ENCODE measurements at regions not wholly inside any gene's neighbourhood (a gene's known extent, or its start where the extent isn't known, plus 50 kb on each side); places are given as distances from the start of the nearest gene placed in this dataset.

- Histone ChIP-seq H3K79me2 (replicated peaks; ENCODE audit: insufficient read depth) (no peaks in the 10 kb centered on the region), H3K4me1 (ENCODE audit: insufficient read depth) (peaks cover 10% of the 10 kb centered on the region; the same call in 1 of the 2 replicates), H3K4me3 (no peak overlapping the region), H3K9me2 (ENCODE audit: insufficient read depth) (peaks cover 11% of the 10 kb centered on the region; the same call in 1 of the 2 replicates), H2AFZ (no peak overlapping the region), H3K27me3 (ENCODE audit: insufficient read depth) (no peaks in the 10 kb centered on the region), H4K20me1 (replicated peaks; ENCODE audit: insufficient read depth) (no peaks in the 10 kb centered on the region; the same call in 1 of the 2 replicates), H3K4me2 (no peak overlapping the region), H3F3A (replicated peaks; ENCODE audit: low read depth) (no peaks in the 10 kb centered on the region), H3K27ac (ENCODE audit: low read depth) (no peak overlapping the region), H3K36me3 (ENCODE audit: insufficient read depth) (no peaks in the 10 kb centered on the region)
- no peak overlapping the region for H3K27ac Mint-ChIP-seq
- H3K36me3 Mint-ChIP-seq (ENCODE audit: low read depth): no peaks in the 10 kb centered on the region
- no peak for TF ChIP-seq ZNF462 (CRISPR knock-in tag; IDR thresholded peaks at IDR 0.05)
- no peak for DNase-seq (ENCODE audit: low spot score)
- H3K27me3 Mint-ChIP-seq (ENCODE audit: insufficient read depth, low read depth, poor library complexity): no peaks in the 10 kb centered on the region
- ATAC-seq: no peak
- H3K9me3 Mint-ChIP-seq: no peaks in the 10 kb centered on the region
- H3K4me3 Mint-ChIP-seq: no peak overlapping the region
- peaks cover 4% of the 10 kb centered on the region for H3K4me1 Mint-ChIP-seq
Observed at GRCh38 chr14:51442513-51443175, 202.6 kb downstream of the TMX1 start.

- H3K4me2 ChIP-seq: no peak overlapping the region
- no peak for ATAC-seq
- TF ChIP-seq NANOG (IDR thresholded peaks at IDR 0.05; ENCODE audit: borderline replicate concordance) (no peak), ETS1 (IDR thresholded peaks at IDR 0.05) (no peak), POLR2AphosphoS5 (IDR thresholded peaks at IDR 0.05; ENCODE audit: low read depth) (no peak), ZNF114 (CRISPR knock-in tag; IDR thresholded peaks at IDR 0.05) (no peak), ZNF331 (CRISPR knock-in tag; IDR thresholded peaks at IDR 0.05; ENCODE audit: low read depth) (no peak), EZH2 (IDR thresholded peaks at IDR 0.05; ENCODE audit: low read depth, unreplicated experiment) (no peak), CREB1 (CRISPR knock-in tag; IDR thresholded peaks at IDR 0.05; ENCODE audit: low read depth) (no peak), CTCF (conservative IDR thresholded peaks at IDR 0.05; ENCODE audit: low read depth in 2 of 2) (no peak)
Observed at GRCh38 chr14:51443195-51444018, 203.4 kb downstream of the TMX1 start.

More at GRCh38 chr14:51443195-51444018, 203.4 kb downstream of the TMX1 start:
- peaks cover 11% of the 10 kb centered on the region; the same call in 1 of the 2 replicates for H3K9me2 ChIP-seq (ENCODE audit: insufficient read depth)
- H3K4me1 Mint-ChIP-seq: peaks cover 4% of the 10 kb centered on the region
- no peaks in the 10 kb centered on the region for H3K79me2 ChIP-seq (replicated peaks; ENCODE audit: insufficient read depth)
- no peak overlapping the region for H3K4me3 ChIP-seq
- H3F3A ChIP-seq (replicated peaks; ENCODE audit: low read depth): no peaks in the 10 kb centered on the region
- no peak for DNase-seq (ENCODE audit: low spot score)
- no peaks in the 10 kb centered on the region for H3K27me3 ChIP-seq (ENCODE audit: insufficient read depth)
- no peak overlapping the region for H3K4me3 Mint-ChIP-seq
- H2AFZ ChIP-seq: no peak overlapping the region
- H3K4me1 ChIP-seq (ENCODE audit: insufficient read depth): peaks cover 10% of the 10 kb centered on the region; the same call in 1 of the 2 replicates
- H3K27ac ChIP-seq (ENCODE audit: low read depth): no peak overlapping the region
- no peaks in the 10 kb centered on the region for H3K27me3 Mint-ChIP-seq (ENCODE audit: insufficient read depth, low read depth, poor library complexity)
- H3K36me3 ChIP-seq (ENCODE audit: insufficient read depth): no peaks in the 10 kb centered on the region
- H3K9me3 Mint-ChIP-seq: no peaks in the 10 kb centered on the region
- no peaks in the 10 kb centered on the region; the same call in 1 of the 2 replicates for H4K20me1 ChIP-seq (replicated peaks; ENCODE audit: insufficient read depth)
- no peaks in the 10 kb centered on the region for H3K36me3 Mint-ChIP-seq (ENCODE audit: low read depth)
- no peak overlapping the region for H3K27ac Mint-ChIP-seq
